DMS53 (cell line): ENCODE measurements at regions not wholly inside any gene's neighbourhood (a gene's known extent, or its start where the extent isn't known, plus 50 kb on each side); places are given as distances from the start of the nearest gene placed in this dataset.
"Not testable (repeated sequence)": the region's sequence is repeated elsewhere in the genome, so short reads cannot be mapped to it uniquely, and the experiment has no call there.

Source experiments
- DNase-seq: peaks from one replicate; lab custom pipeline; 2025; lab: John Stamatoyannopoulos, UW

GRCh38 chr6:22748681-22749080, 179.3 kb downstream of the HDGFL1 start:
- DNase-seq = peak; percentile 15

- peak; percentile 22 for DNase-seq
Measured at GRCh38 chr6:22749696-22750095, 180.3 kb downstream of the HDGFL1 start.

DNA sequence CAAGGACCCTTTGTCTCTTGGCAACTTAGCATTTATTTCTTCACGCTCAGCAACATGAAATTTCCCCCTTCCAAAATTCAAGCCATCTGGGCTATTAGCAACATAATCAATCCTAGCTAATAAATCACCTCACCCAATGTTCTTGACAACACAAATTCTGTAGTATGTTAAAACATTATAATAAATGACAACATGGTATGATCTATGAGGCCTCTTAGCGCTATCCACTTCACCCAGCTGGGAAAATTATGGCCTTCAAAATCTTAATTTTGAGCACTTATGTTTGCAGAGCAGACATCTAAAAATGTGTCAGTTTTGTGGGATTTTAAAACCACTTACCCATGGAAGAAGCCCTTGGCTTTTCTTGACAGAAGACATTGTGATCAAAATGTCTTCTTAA, 181.9 kb downstream of the HDGFL1 start:
- no peak for DNase-seq

DNA sequence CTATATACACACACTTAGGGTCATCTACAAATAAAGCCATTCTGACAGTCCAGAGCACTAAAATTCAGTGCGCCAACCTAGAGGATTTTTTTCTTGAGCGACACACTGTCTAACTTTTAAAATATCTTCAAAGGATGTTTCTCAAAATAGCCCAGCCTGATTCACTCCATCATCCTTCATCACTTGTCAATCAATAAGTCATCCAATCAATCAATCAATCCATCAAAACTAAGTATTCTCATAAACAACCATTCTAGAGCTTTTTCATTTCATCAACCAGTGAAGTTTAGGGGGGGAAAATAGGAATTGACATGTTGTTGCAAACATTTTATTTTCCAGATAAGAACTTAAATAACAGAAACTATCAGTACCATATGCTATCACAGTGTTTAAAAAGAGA, 183.2 kb downstream of the HDGFL1 start:
- DNase-seq = no peak

DNA sequence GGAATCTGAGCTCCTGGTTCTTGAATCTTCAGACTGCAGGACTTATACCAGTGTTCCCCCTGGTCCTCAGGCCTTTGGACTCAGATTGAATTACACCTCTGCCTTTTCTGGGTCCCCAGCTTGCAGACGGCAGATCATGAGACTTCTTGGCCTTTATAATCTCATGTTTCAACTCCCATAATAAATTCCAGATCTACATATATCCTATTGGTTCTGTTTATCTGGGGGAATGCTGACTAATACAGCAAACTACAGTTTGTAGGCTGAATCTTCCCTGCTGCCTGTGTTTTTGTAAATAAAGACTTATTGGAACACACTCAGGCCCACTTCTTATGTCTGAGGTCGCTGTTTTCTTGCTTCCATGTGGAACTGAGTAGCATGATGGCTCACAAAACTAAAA, 184.7 kb downstream of the HDGFL1 start:
- peak; percentile 48 for DNase-seq

DNA sequence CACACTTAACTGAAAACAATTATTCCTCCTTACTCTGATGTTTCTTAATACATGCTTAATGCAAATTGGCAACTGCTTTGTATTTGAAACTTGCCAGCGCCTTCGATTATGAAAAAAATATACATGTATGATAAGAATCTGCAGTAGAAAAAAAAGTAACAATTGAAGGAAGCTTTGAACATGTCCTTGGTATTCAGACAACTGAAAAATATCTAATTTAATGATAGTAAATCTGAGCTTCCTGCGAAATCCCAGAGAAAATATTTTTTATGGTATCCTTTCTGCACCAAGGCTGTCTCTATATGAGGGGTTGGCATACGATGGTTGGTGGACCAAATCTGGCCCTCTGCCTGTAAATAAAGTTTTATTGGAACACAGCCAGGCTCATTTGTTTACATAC, 186.2 kb downstream of the HDGFL1 start:
- DNase-seq = no peak

DNA sequence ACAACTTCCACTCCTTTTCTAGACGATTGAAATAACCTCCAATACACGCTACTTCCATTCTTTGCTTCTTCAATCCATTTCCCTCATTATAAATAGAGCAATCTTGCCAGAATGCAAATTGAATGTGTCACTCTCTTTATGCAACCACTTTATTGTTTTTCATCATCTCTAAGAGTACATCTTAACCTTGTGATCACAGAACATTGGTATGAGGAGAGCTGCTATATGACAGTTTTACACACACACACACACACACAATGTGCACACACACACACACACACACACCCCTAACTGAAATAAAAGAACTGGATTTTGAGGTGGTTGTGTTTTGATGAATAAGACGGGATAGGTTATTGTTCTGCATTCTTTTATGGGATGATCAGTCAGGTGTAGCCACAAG, 187.0 kb downstream of the HDGFL1 start:
- no peak for DNase-seq

DNA sequence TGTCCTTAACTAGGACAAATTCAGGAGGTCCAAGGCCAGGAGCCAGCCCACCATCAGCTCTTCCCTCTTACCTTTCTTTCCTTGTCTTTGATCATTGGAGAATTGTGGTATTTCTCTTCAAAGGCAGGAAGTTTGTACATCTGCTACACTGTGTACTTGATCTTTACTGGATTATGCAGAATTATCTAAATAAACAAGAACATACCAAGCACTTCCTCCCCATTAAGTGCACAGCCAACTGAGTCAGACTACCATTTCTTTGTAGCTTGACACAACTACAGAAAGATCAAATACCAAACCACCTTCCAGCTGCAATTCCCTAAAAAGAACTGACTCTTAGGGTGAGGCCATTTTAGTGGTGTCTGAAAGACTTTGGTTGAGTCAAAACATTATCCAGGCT, 195.1 kb downstream of the HDGFL1 start:
- DNase-seq = peak; percentile 94

- DNase-seq = peak; percentile 42
Measured at GRCh38 chr6:22765015-22765414, 195.6 kb downstream of the HDGFL1 start.

- DNase-seq = peak; percentile 71
Measured at GRCh38 chr6:22766979-22767378, 197.6 kb downstream of the HDGFL1 start.

- DNase-seq = no peak
Measured at GRCh38 chr6:22770054-22770453, 200.7 kb downstream of the HDGFL1 start.

- no peak for DNase-seq
Measured at GRCh38 chr6:22774129-22774528, 204.8 kb downstream of the HDGFL1 start.

DNA sequence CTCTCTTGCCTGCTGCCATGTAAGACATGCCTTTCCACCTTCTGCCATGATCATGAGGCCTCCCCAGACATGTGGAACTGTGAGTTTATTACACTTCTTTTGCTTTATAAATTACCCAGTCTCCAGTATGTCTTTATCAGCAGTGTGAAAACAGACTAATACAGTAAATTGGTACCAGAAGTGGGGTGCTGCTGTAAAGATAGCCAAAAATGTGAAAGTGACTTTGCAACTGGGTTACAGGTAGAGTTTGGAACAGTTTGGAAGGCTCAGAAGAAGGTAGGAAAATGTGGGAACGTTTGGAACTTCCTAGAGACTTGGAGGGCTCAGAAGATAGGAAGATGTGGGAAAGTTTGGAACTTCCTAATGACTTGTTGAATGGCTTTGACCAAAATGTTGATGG, 209.1 kb downstream of the HDGFL1 start:
- DNase-seq = not testable (repeated sequence)

DNA sequence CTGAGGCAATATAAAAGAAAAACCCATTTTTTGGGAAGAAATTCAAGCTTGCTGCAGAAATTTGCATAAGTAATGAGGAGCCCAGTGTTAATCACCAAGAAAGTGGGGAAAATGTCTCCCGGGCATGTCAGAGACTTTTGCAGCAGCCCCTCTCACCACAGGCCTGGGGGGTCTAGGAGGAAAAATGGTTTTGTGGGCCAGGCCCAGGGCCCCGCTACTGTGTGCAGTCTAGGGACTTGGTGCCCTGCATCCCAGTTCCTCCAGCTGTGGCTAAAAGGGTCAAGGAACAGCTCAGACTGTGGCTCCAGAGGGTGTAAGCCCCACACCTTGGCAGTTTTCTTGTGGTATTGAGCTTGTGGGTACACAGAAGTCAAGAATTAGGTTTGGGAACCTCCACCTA, 209.7 kb downstream of the HDGFL1 start:
- no peak for DNase-seq

GRCh38 chr6:22783931-22784330, 214.6 kb downstream of the HDGFL1 start:
- no peak for DNase-seq

DNA sequence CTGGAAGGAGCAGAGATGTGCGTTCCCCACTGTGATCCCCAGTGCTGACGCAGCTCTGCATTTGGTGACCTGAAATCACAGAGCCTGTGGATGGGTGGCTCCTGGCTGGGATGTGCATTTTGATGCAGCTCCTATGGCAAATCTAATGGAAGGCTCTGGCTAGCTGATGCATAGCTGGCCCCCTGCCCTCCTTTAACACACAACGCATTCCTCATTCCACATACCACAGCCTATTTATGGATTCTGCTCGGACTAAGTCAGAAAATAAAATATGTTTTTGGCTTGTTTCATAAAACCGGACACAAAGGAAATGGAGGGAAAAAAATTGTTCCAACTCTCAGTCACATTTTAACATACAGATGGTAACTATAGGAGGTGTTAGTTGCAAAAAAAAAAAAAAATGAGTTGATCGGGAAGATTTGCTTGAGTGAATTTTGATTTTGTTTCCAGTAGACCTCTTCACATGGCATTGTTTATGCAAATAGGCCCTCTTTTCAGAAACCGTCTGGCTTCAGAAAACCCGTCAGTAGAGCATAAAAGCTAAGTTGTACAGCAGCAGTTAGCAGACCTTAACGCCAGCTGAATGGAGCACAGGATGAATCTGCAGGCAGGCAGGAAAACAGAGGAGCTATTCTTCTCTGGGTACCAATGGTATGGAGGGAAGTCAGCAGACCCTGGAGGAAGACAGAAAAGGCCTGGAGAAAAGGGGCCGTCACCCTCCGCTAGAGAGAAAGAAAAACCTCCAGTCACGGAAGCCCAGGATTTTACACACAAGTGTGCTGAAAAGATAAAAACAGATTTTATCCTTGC, 215.4 kb downstream of the HDGFL1 start:
- DNase-seq = no peak

DNA sequence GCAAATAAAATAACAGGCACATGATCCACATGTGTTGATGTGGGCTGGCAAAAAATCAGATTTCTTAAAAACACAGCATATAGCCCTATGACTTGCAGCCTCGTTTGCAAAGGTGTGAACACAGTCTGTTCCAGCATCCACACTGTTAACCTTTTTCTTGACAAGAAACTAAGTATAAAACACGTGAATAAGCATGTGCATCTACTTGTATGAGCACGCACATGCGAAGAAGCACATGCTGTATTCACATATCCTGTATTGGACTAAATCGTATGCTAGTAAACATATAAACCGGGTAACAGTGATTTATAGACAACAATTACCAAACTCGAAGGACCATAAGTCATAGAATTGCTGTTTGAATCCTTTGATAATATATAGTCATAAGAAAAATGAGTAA, 218.7 kb downstream of the HDGFL1 start:
- DNase-seq = no peak

GRCh38 chr6:22789315-22789714, 219.9 kb downstream of the HDGFL1 start:
- no peak for DNase-seq

GRCh38 chr6:22794844-22795243, 225.5 kb downstream of the HDGFL1 start:
- DNase-seq = no peak

- peak; percentile 44 for DNase-seq
Measured at GRCh38 chr6:22800451-22800850, 231.1 kb downstream of the HDGFL1 start.

GRCh38 chr6:22801831-22802230, 232.5 kb downstream of the HDGFL1 start:
- DNase-seq = peak; percentile 33

DNA sequence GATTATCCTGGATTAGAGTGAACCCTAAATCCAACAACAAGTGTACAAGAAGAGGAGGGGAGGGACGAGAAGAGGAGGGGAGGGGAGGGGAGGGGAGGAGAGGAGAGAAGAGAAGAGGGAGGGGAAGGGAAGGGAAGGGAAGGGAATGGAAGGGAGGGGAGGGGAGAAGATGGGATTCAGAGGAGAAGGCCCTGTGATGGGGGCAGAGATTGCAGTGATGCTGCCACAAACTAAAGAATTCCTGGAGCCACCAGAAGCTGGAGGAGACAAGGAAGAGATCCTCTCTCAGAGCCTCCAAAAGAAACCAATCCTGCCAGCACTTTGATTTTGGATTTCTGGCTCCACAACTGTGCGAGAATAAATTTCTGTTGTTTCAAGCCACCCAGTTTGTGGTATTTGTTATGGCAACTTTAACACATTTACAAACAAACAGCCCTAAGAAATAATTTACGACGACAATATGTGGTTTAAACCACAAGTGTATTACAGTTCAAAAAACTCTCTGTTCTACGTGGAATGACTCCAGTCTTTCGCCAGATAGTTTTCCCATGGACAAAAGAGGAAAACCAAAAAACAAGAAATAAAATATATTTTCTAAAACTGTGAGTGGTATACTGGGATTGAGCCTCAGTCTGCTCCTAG, 235.4 kb downstream of the HDGFL1 start:
- DNase-seq = no peak

DNA sequence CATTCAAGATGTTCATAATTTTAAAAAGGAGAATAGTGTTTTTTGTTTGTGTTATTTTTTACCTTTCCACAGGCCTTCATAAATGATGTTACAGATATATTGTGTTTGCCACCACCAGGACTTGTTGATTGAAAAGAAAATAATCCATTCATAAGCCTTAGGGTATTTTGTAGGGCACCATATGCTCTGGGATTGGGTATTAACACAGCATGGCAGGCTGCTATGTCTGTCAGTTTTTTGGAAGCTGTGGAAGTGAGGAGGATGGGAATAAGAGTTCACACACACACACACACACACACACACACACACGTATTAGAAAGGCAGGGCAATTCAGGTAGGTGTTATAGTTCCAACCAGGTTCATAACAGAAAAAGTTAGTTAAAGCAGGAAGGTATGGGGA, 237.9 kb downstream of the HDGFL1 start:
- DNase-seq = no peak

DNA sequence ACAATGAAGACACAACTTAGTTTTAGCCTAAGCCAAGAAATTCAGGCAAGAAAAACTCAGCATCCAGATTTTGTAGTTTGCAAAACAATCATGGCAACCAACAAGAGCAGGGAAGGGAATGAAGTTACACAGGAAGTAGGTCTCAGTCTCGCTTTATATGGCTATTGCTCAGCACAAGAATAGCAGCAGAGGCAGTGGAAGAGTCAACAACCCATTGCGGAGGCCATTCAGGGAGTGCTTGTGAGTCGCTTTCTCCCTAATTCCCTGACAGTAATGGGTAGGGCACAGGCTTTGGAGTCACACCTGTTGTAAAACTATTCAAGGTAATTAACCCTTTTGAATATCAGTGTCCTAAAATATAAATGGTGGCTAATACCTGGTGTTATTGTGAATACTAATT, 238.5 kb downstream of the HDGFL1 start:
- peak; percentile 14 for DNase-seq
